ENCODE measurements at regions not wholly inside any gene's neighbourhood (a gene's known extent, or its start where the extent isn't known, plus 50 kb on each side); places are given as distances from the start of the nearest gene placed in this dataset.
"Not testable (repeated sequence)": the region's sequence is repeated elsewhere in the genome, so short reads cannot be mapped to it uniquely, and the experiment has no call there.

- no peak for TF ChIP-seq ZNF384 (IDR thresholded peaks at IDR 0.05; ENCODE audit: borderline replicate concordance, low read depth, low read length)
- TF ChIP-seq NFXL1 (IDR thresholded peaks at IDR 0.05; ENCODE audit: borderline replicate concordance) = no peak
- TF ChIP-seq E2F8 (IDR thresholded peaks at IDR 0.05; ENCODE audit: low read depth, partially characterized antibody) = no peak
Observed at GRCh38 chr21:14739590-14739989, 193.5 kb upstream of the SAMSN1 start (continued).

GRCh38 chr21:14738576-14738975, 192.5 kb upstream of the SAMSN1 start:
- H3K79me2 ChIP-seq (ENCODE audit: control insufficient read depth, insufficient read depth, low read length); DNase-seq (ENCODE audit: low read depth, low spot score); H3K9ac ChIP-seq (ENCODE audit: control insufficient read depth, insufficient read depth, low read length); H4K20me1 ChIP-seq (ENCODE audit: control insufficient read depth, insufficient read depth); POLR2A ChIA-PET; FAIRE-seq; H3K9me3 ChIP-seq (replicated peaks; ENCODE audit: control insufficient read depth, insufficient read depth, low read length); in situ Hi-C loops (cut with MboI); BruUV-seq (replicated peaks); ATAC-seq; H3K4me3 ChIP-seq; H2AFZ ChIP-seq (ENCODE audit: control insufficient read depth, low read depth, low read length); H3K27me3 ChIP-seq (replicated peaks in 1 of 2; ENCODE audit: control insufficient read depth in 2 of 2, insufficient read depth in 2 of 2, low read length in 1 of 2); H3K36me3 ChIP-seq (ENCODE audit: control insufficient read depth in 2 of 2, insufficient read depth in 2 of 2, low read length in 1 of 2); H3K27ac ChIP-seq (ENCODE audit: control insufficient read depth, insufficient read depth); H3K4me2 ChIP-seq (ENCODE audit: control insufficient read depth, insufficient read depth): not testable (repeated sequence)
- intact Hi-C loops (cut with micrococcal nuclease; ENCODE audit: unreplicated experiment) = loop anchor here (5.0 kb wide), 2 partner anchors 124 to 206 kb away; no protein-coding TSS in a partner anchor
- ChIA-PET RAD21 (ENCODE audit: unreplicated experiment) (interaction anchor here (0.6 to 7.9 kb wide), 17 partner anchors 14 to 338 kb away, joined by 3 to 91 read pairs (median 5); no protein-coding TSS in a partner anchor), SMC1A (ENCODE audit: uncharacterized antibody, unreplicated experiment) (interaction anchor here (0.6 to 7.9 kb wide), 25 partner anchors 10 to 432 kb away, joined by 3 to 93 read pairs (median 6); no protein-coding TSS in a partner anchor), CTCF (interaction anchor here (0.6 to 4.7 kb wide), 36 partner anchors 9 to 746 kb away, joined by 3 to 46 read pairs (median 5); no protein-coding TSS in a partner anchor)
- peaks cover 23% of the 10 kb centered on the region for H3K4me1 ChIP-seq (ENCODE audit: control insufficient read depth, insufficient read depth, low read length)
- 94% methylated on average over 3 of the region's 3 CpGs for WGBS (ENCODE audit: insufficient coverage, insufficient replicate concordance, low lambda C conversion rate, missing lambda C conversion rate)
